ENCODE measurements at regions not wholly inside any gene's neighbourhood (a gene's known extent, or its start where the extent isn't known, plus 50 kb on each side); places are given as distances from the start of the nearest gene placed in this dataset.

- Histone ChIP-seq H3K9me3 (peaks cover 0 to 16% (median 11%) of the 10 kb centered on the region in 4 donors), H3K36me3 (peaks cover 0 to 8% (median 4%) of the 10 kb centered on the region in 4 donors), H3K4me1 (no peaks in the 10 kb centered on the region), H3K27me3 (no peaks in the 10 kb centered on the region), H3K27ac (no peak overlapping the region), H3K4me3 (no peak overlapping the region)
- 77 to 80% methylated on average over 23 to 26 of the region's 27 CpGs for WGBS, 2 donors
- no peak for TF ChIP-seq EP300 (IDR thresholded peaks at IDR 0.05)
- TF ChIP-seq POLR2AphosphoS5 (IDR thresholded peaks at IDR 0.05) = no peak
- no peak for TF ChIP-seq CTCF (IDR thresholded peaks at IDR 0.05)
- TF ChIP-seq POLR2A (IDR thresholded peaks at IDR 0.05) = no peak
- ATAC-seq (ENCODE audit: low FRiP score in 2 of 2) (no peak), DNase-seq (no peak)
These were observed 89.2 kb downstream of the PTPRS start for GRCh38 chr19:5251096-5252065.

- Histone ChIP-seq H3K27me3 (no peaks in the 10 kb centered on the region), H3K36me3 (peaks cover 0 to 4% (median 3%) of the 10 kb centered on the region in 4 donors), H3K4me1 (no peaks in the 10 kb centered on the region), H3K27ac (no peak overlapping the region), H3K9me3 (peaks cover 0 to 10% (median 9%) of the 10 kb centered on the region in 4 donors), H3K4me3 (no peak overlapping the region)
- 53 to 82% methylated on average over 9 to 23 of the region's 23 CpGs for WGBS, 2 donors
- peak in 1 of 2 donors; percentile 72 for DNase-seq
- ATAC-seq (ENCODE audit: low FRiP score in 2 of 2) = peak in 1 of 2 donors; percentile 41
- TF ChIP-seq CTCF (IDR thresholded peaks at IDR 0.05) (no peak), POLR2AphosphoS5 (IDR thresholded peaks at IDR 0.05) (no peak), POLR2A (IDR thresholded peaks at IDR 0.05) (no peak), EP300 (IDR thresholded peaks at IDR 0.05) (no peak)
These were observed 90.4 kb downstream of the PTPRS start for GRCh38 chr19:5250127-5250659.

- Histone ChIP-seq H3K4me3 (no peak overlapping the region), H3K27me3 (no peaks in the 10 kb centered on the region), H3K9me3 (peaks cover 0 to 3% (median 2%) of the 10 kb centered on the region in 4 donors), H3K4me1 (no peaks in the 10 kb centered on the region), H3K27ac (no peak overlapping the region), H3K36me3 (peaks cover 0 to 5% (median 1%) of the 10 kb centered on the region in 4 donors)
- no peak for TF ChIP-seq POLR2AphosphoS5 (IDR thresholded peaks at IDR 0.05)
- TF ChIP-seq EP300 (IDR thresholded peaks at IDR 0.05) = no peak
- no peak for TF ChIP-seq POLR2A (IDR thresholded peaks at IDR 0.05)
- TF ChIP-seq CTCF (IDR thresholded peaks at IDR 0.05) = no peak
- DNase-seq = no peak
- ATAC-seq (ENCODE audit: low FRiP score in 2 of 2) = no peak
- 91 to 92% methylated on average over 3 of the region's 3 CpGs for WGBS, 2 donors
These were observed 91.1 kb downstream of the PTPRS start for GRCh38 chr19:5249526-5249925.

GRCh38 chr19:5247957-5248705 is 92.5 kb downstream of the PTPRS start:
- Histone ChIP-seq H3K9me3 (no peaks in the 10 kb centered on the region), H3K36me3 (peaks cover 0 to 14% (median 6%) of the 10 kb centered on the region in 4 donors), H3K4me3 (no peak overlapping the region), H3K27ac (no peak overlapping the region), H3K4me1 (no peaks in the 10 kb centered on the region), H3K27me3 (no peaks in the 10 kb centered on the region)
- no peak for DNase-seq
- no peak for ATAC-seq (ENCODE audit: low FRiP score in 2 of 2)
- TF ChIP-seq EP300 (IDR thresholded peaks at IDR 0.05) (no peak), POLR2A (IDR thresholded peaks at IDR 0.05) (no peak), CTCF (IDR thresholded peaks at IDR 0.05) (no peak), POLR2AphosphoS5 (IDR thresholded peaks at IDR 0.05) (no peak)
- 73 to 81% methylated on average over 22 to 25 of the region's 25 CpGs for WGBS, 2 donors
